ENCODE measurements at regions not wholly inside any gene's neighbourhood (a gene's known extent, or its start where the extent isn't known, plus 50 kb on each side); places are given as distances from the start of the nearest gene placed in this dataset.

- Histone ChIP-seq H3K4me3 (ENCODE audit: low read length) (no peak overlapping the region), H3K9me3 (ENCODE audit: low read length) (no peaks in the 10 kb centered on the region), H3K36me3 (ENCODE audit: insufficient read depth, low read length) (no peaks in the 10 kb centered on the region), H3K27me3 (ENCODE audit: insufficient read depth, low read length, poor library complexity, severe bottlenecking) (no peaks in the 10 kb centered on the region), H3K27ac (ENCODE audit: low read depth, low read length) (no peak overlapping the region), H3K4me1 (ENCODE audit: insufficient read depth, low read length) (no peaks in the 10 kb centered on the region)
- H3K36me3 Mint-ChIP-seq: no peaks in the 10 kb centered on the region
- H3K9me3 Mint-ChIP-seq: peaks cover 0 to 5% (median 3%) of the 10 kb centered on the region in 5 donors
- DNase-seq: peak in 1 of 5 donors; percentile 9
- peaks cover 8 to 11% of the 10 kb centered on the region in 2 donors for H3K27me3 Mint-ChIP-seq
- POLR2A ChIA-PET: no interaction called here
- no peaks in the 10 kb centered on the region for H3K4me1 Mint-ChIP-seq
- H3K27ac Mint-ChIP-seq: no peak overlapping the region
- CTCF ChIA-PET: no interaction called here
- no peak overlapping the region for H3K4me3 Mint-ChIP-seq
Measured at GRCh38 chr22:48715511-48715910, 1112.2 kb downstream of the BRD1 start.

- peak in 1 of 5 donors; percentile 30 for DNase-seq
- H3K27me3 Mint-ChIP-seq: peaks cover 8 to 11% of the 10 kb centered on the region in 2 donors
- no peaks in the 10 kb centered on the region for H3K36me3 Mint-ChIP-seq
- ChIA-PET CTCF (no interaction called here), POLR2A (no interaction called here)
- no peak overlapping the region for H3K4me3 Mint-ChIP-seq
- H3K9me3 ChIP-seq (ENCODE audit: low read length): no peaks in the 10 kb centered on the region
- no peak overlapping the region for H3K27ac Mint-ChIP-seq
- H3K4me1 Mint-ChIP-seq: no peaks in the 10 kb centered on the region
- no peaks in the 10 kb centered on the region for H3K4me1 ChIP-seq (ENCODE audit: insufficient read depth, low read length)
- no peaks in the 10 kb centered on the region for H3K27me3 ChIP-seq (ENCODE audit: insufficient read depth, low read length, poor library complexity, severe bottlenecking)
- H3K4me3 ChIP-seq (ENCODE audit: low read length): no peak overlapping the region
- no peaks in the 10 kb centered on the region for H3K36me3 ChIP-seq (ENCODE audit: insufficient read depth, low read length)
- no peak overlapping the region for H3K27ac ChIP-seq (ENCODE audit: low read depth, low read length)
- H3K9me3 Mint-ChIP-seq: peaks cover 0 to 5% (median 3%) of the 10 kb centered on the region in 5 donors
Measured at GRCh38 chr22:48714231-48714630, 1113.4 kb downstream of the BRD1 start.

GRCh38 chr22:48713272-48714205 lies 1114.1 kb downstream of the BRD1 start:
- Mint-ChIP-seq H3K27ac (no peak overlapping the region), H3K36me3 (no peaks in the 10 kb centered on the region), H3K27me3 (peaks cover 5 to 11% of the 10 kb centered on the region in 2 donors), H3K4me3 (no peak overlapping the region), H3K4me1 (no peaks in the 10 kb centered on the region), H3K9me3 (peaks cover 0 to 5% (median 3%) of the 10 kb centered on the region in 5 donors)
- no peaks in the 10 kb centered on the region for H3K27me3 ChIP-seq (ENCODE audit: insufficient read depth, low read length, poor library complexity, severe bottlenecking)
- H3K4me1 ChIP-seq (ENCODE audit: insufficient read depth, low read length): no peaks in the 10 kb centered on the region
- H3K27ac ChIP-seq (ENCODE audit: low read depth, low read length): no peak overlapping the region
- no peaks in the 10 kb centered on the region for H3K36me3 ChIP-seq (ENCODE audit: insufficient read depth, low read length)
- no peak overlapping the region for H3K4me3 ChIP-seq (ENCODE audit: low read length)
- DNase-seq: peak in 1 of 5 donors; percentile 43
- POLR2A ChIA-PET: no interaction called here
- CTCF ChIA-PET: no interaction called here
- no peaks in the 10 kb centered on the region for H3K9me3 ChIP-seq (ENCODE audit: low read length)

DNA sequence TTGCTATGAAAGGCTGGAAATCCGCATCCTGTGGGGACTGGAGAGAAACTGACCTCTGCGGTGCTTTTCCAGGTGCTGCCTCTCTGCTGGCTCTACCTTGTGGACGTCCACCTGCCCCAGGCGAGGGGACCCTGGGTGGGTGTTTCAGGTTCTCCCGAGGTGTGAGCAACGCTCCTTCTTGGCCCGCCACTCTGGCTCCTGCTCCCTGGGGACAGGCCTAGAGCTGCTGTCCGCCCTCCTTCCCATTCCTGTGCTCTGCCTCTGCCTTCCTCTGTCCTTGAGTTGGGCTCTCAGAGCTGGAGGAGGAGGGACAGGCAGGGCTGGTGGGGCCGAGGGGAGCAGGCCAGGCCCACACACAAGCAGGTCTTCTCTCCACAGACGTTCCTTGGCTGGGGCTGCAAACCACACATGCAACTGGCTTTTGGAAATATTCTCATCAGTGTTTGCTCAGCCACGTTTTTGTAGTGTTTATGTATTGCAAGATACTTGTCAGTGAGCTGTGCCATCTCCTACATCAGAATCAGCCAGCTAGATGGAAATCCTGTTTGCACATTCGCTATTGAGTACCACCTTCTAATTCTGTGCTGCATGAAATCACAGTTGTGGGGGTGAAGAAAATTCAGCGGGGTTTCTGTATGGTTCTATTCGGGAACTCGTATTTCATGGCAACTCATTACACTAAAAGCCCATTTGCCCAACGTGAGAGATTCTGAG lies 1115.0 kb downstream of the BRD1 start:
- Histone ChIP-seq H3K36me3 (ENCODE audit: insufficient read depth, low read length) (no peaks in the 10 kb centered on the region), H3K27ac (ENCODE audit: low read depth, low read length) (no peak overlapping the region), H3K4me1 (ENCODE audit: insufficient read depth, low read length) (no peaks in the 10 kb centered on the region), H3K27me3 (ENCODE audit: insufficient read depth, low read length, poor library complexity, severe bottlenecking) (no peaks in the 10 kb centered on the region), H3K4me3 (ENCODE audit: low read length) (no peak overlapping the region), H3K9me3 (ENCODE audit: low read length) (no peaks in the 10 kb centered on the region)
- Mint-ChIP-seq H3K27me3 (peaks cover 5 to 11% of the 10 kb centered on the region in 2 donors), H3K4me3 (no peak overlapping the region), H3K27ac (no peak overlapping the region), H3K9me3 (peaks cover 0 to 5% (median 3%) of the 10 kb centered on the region in 5 donors), H3K36me3 (no peaks in the 10 kb centered on the region), H3K4me1 (no peaks in the 10 kb centered on the region)
- no peak for DNase-seq
- CTCF ChIA-PET: no interaction called here
- POLR2A ChIA-PET: no interaction called here

DNA sequence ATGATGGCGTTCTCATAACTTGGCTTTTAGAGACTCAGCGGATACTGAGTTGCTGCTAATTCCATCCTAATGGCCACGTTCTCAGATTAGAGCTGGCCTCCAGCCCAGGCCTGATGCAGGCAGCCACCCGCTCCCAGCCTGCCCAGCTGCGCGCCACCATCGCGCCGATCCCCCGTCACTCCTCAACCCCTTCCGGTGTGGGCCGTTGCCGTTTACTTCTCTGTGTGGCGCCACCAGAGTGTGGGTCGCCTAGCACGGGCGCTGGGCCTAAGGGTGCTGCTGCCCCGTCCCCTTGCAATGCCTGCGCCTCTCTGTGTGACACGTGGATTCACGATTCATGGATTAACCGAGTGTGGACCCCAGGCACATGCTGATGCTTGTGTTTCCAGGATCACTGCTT lies 1116.0 kb downstream of the BRD1 start:
- Histone ChIP-seq H3K36me3 (ENCODE audit: insufficient read depth, low read length) (no peaks in the 10 kb centered on the region), H3K27me3 (ENCODE audit: insufficient read depth, low read length, poor library complexity, severe bottlenecking) (no peaks in the 10 kb centered on the region), H3K27ac (ENCODE audit: low read depth, low read length) (no peak overlapping the region), H3K4me3 (ENCODE audit: low read length) (no peak overlapping the region), H3K9me3 (ENCODE audit: low read length) (no peaks in the 10 kb centered on the region), H3K4me1 (ENCODE audit: insufficient read depth, low read length) (no peaks in the 10 kb centered on the region)
- Mint-ChIP-seq H3K9me3 (peaks cover 0 to 4% (median 2%) of the 10 kb centered on the region in 5 donors), H3K4me3 (no peak overlapping the region), H3K27ac (no peak overlapping the region), H3K36me3 (no peaks in the 10 kb centered on the region), H3K4me1 (no peaks in the 10 kb centered on the region), H3K27me3 (peaks cover 1 to 2% of the 10 kb centered on the region in 2 donors)
- ChIA-PET CTCF (no interaction called here), POLR2A (no interaction called here)
- DNase-seq: no peak

GRCh38 chr22:48711031-48711431 lies 1116.6 kb downstream of the BRD1 start:
- Histone ChIP-seq H3K4me3 (ENCODE audit: low read length) (no peak overlapping the region), H3K27ac (ENCODE audit: low read depth, low read length) (no peak overlapping the region), H3K4me1 (ENCODE audit: insufficient read depth, low read length) (no peaks in the 10 kb centered on the region), H3K27me3 (ENCODE audit: insufficient read depth, low read length, poor library complexity, severe bottlenecking) (no peaks in the 10 kb centered on the region), H3K9me3 (ENCODE audit: low read length) (no peaks in the 10 kb centered on the region), H3K36me3 (ENCODE audit: insufficient read depth, low read length) (no peaks in the 10 kb centered on the region)
- Mint-ChIP-seq H3K9me3 (peaks cover 0 to 4% (median 1%) of the 10 kb centered on the region in 5 donors), H3K27me3 (peaks cover 0 to 1% of the 10 kb centered on the region in 2 donors), H3K27ac (no peak overlapping the region), H3K4me3 (no peak overlapping the region), H3K36me3 (no peaks in the 10 kb centered on the region), H3K4me1 (no peaks in the 10 kb centered on the region)
- POLR2A ChIA-PET: no interaction called here
- DNase-seq: no peak
- CTCF ChIA-PET: no interaction called here

GRCh38 chr22:48710410-48710809 lies 1117.3 kb downstream of the BRD1 start:
- Mint-ChIP-seq H3K4me1 (no peaks in the 10 kb centered on the region), H3K36me3 (no peaks in the 10 kb centered on the region), H3K9me3 (peaks cover 0 to 4% (median 1%) of the 10 kb centered on the region in 5 donors), H3K4me3 (no peak overlapping the region), H3K27ac (no peak overlapping the region), H3K27me3 (peaks cover 0 to 1% of the 10 kb centered on the region in 2 donors)
- Histone ChIP-seq H3K27ac (ENCODE audit: low read depth, low read length) (no peak overlapping the region), H3K27me3 (ENCODE audit: insufficient read depth, low read length, poor library complexity, severe bottlenecking) (no peaks in the 10 kb centered on the region), H3K4me3 (ENCODE audit: low read length) (no peak overlapping the region), H3K36me3 (ENCODE audit: insufficient read depth, low read length) (no peaks in the 10 kb centered on the region), H3K9me3 (ENCODE audit: low read length) (no peaks in the 10 kb centered on the region), H3K4me1 (ENCODE audit: insufficient read depth, low read length) (no peaks in the 10 kb centered on the region)
- POLR2A ChIA-PET: no interaction called here
- no peak for DNase-seq
- CTCF ChIA-PET: no interaction called here

- no peaks in the 10 kb centered on the region for H3K4me1 Mint-ChIP-seq
- POLR2A ChIA-PET: no interaction called here
- CTCF ChIA-PET: no interaction called here
- H3K27ac Mint-ChIP-seq: no peak overlapping the region
- no peaks in the 10 kb centered on the region for H3K4me1 ChIP-seq (ENCODE audit: insufficient read depth, low read length)
- H3K27ac ChIP-seq (ENCODE audit: low read depth, low read length): no peak overlapping the region
- no peaks in the 10 kb centered on the region for H3K36me3 Mint-ChIP-seq
- H3K4me3 ChIP-seq (ENCODE audit: low read length): no peak overlapping the region
- no peaks in the 10 kb centered on the region for H3K27me3 ChIP-seq (ENCODE audit: insufficient read depth, low read length, poor library complexity, severe bottlenecking)
- H3K4me3 Mint-ChIP-seq: no peak overlapping the region
- no peaks in the 10 kb centered on the region for H3K9me3 ChIP-seq (ENCODE audit: low read length)
- H3K36me3 ChIP-seq (ENCODE audit: insufficient read depth, low read length): no peaks in the 10 kb centered on the region
- H3K9me3 Mint-ChIP-seq: peaks cover 0 to 2% (median 0%) of the 10 kb centered on the region in 5 donors
- peaks cover 0 to 1% of the 10 kb centered on the region in 2 donors for H3K27me3 Mint-ChIP-seq
- no peak for DNase-seq
Measured at GRCh38 chr22:48709976-48710375, 1117.7 kb downstream of the BRD1 start.

Measured in CD8-positive, alpha-beta memory T cell (primary cell).